Nephron (organoid): ENCODE measurements at regions not wholly inside any gene's neighbourhood (a gene's known extent, or its start where the extent isn't known, plus 50 kb on each side); places are given as distances from the start of the nearest gene placed in this dataset.

Experiments
- H3K27ac Mint-ChIP-seq, 3 experiments: 2 replicates each; pipeline ENCODE4 v1.8.0; 2020; ENCODE audit warnings: mixed read lengths in 3 of 3, mild to moderate bottlenecking in 2 of 3, moderate library complexity in 1 of 3
- H3K27me3 Mint-ChIP-seq: 2 replicates; pipeline ENCODE4 v1.8.0; 2021; ENCODE audit warnings: low read depth, mild to moderate bottlenecking, moderate library complexity, mixed read lengths
- H3K36me3 Mint-ChIP-seq: 2 replicates; pipeline ENCODE4 v1.8.0; 2020; ENCODE audit warnings: low read depth, mixed read lengths
- H3K4me1 Mint-ChIP-seq: 2 replicates; pipeline ENCODE4 v1.8.0; 2020; ENCODE audit warnings: mixed read lengths
- H3K4me3 Mint-ChIP-seq, 3 experiments: 2 replicates each; pipeline ENCODE4 v1.8.0; 2020; ENCODE audit warnings: mild to moderate bottlenecking in 3 of 3, mixed read lengths in 3 of 3, moderate library complexity in 2 of 3
- H3K9me3 Mint-ChIP-seq: 2 replicates; pipeline ENCODE4 v1.8.0; 2020; ENCODE audit warnings: mixed read lengths
- CTCF ChIP-seq, 3 experiments: fragments of 200-600 bp; sonication (generic); IDR thresholded peaks; one replicate each; pipeline ENCODE4 v1.5.0; 2021; ENCODE audit warnings: antibody characterized with exemption in 3 of 3; ENCODE audit not compliant: unreplicated experiment in 3 of 3

GRCh38 chr3:124097362-124098131 lies 105.6 kb upstream of the ROPN1 start:
- Mint-ChIP-seq H3K27me3 (no peaks in the 10 kb centered on the region), H3K4me1 (peaks cover 26% of the 10 kb centered on the region), H3K4me3 (no peak overlapping the region), H3K36me3 (peaks cover 6% of the 10 kb centered on the region), H3K9me3 (no peaks in the 10 kb centered on the region), H3K27ac (no peak overlapping the region)
- no peak for TF ChIP-seq CTCF (IDR thresholded peaks at IDR 0.05; ENCODE audit: unreplicated experiment in 3 of 3)

GRCh38 chr3:124101643-124102042 lies 109.7 kb upstream of the ROPN1 start:
- peaks cover 4% of the 10 kb centered on the region for H3K4me1 Mint-ChIP-seq
- H3K4me3 Mint-ChIP-seq, result no peak overlapping the region
- H3K36me3 Mint-ChIP-seq, result peaks cover 6% of the 10 kb centered on the region
- no peaks in the 10 kb centered on the region for H3K27me3 Mint-ChIP-seq
- H3K9me3 Mint-ChIP-seq, result no peaks in the 10 kb centered on the region
- no peak overlapping the region for H3K27ac Mint-ChIP-seq
- no peak for TF ChIP-seq CTCF (IDR thresholded peaks at IDR 0.05; ENCODE audit: unreplicated experiment in 3 of 3)

- Mint-ChIP-seq H3K9me3 (no peaks in the 10 kb centered on the region), H3K4me3 (no peak overlapping the region), H3K36me3 (peaks cover 10% of the 10 kb centered on the region), H3K27me3 (no peaks in the 10 kb centered on the region), H3K4me1 (peaks cover 5% of the 10 kb centered on the region), H3K27ac (peak overlapping the region; percentile 8 to 15 (median 12))
- TF ChIP-seq CTCF (IDR thresholded peaks at IDR 0.05; ENCODE audit: unreplicated experiment in 3 of 3), result no peak
Observed at GRCh38 chr3:124107104-124107890, 115.4 kb upstream of the ROPN1 start.

GRCh38 chr3:124108446-124108845 lies 116.5 kb upstream of the ROPN1 start:
- Mint-ChIP-seq H3K27ac (no peak overlapping the region), H3K27me3 (no peaks in the 10 kb centered on the region), H3K4me1 (peaks cover 5% of the 10 kb centered on the region), H3K9me3 (no peaks in the 10 kb centered on the region), H3K4me3 (no peak overlapping the region), H3K36me3 (peaks cover 14% of the 10 kb centered on the region)
- no peak for TF ChIP-seq CTCF (IDR thresholded peaks at IDR 0.05; ENCODE audit: unreplicated experiment in 3 of 3)

GRCh38 chr3:124113485-124113884 lies 121.6 kb upstream of the ROPN1 start:
- H3K27me3 Mint-ChIP-seq, result no peaks in the 10 kb centered on the region
- no peak for TF ChIP-seq CTCF (IDR thresholded peaks at IDR 0.05; ENCODE audit: unreplicated experiment in 3 of 3)

More at GRCh38 chr3:124113485-124113884, 121.6 kb upstream of the ROPN1 start:
- Mint-ChIP-seq H3K4me1 (peaks cover 7% of the 10 kb centered on the region), H3K27ac (no peak overlapping the region), H3K9me3 (no peaks in the 10 kb centered on the region), H3K36me3 (peaks cover 14% of the 10 kb centered on the region), H3K4me3 (no peak overlapping the region)
